ENCODE measurements at regions not wholly inside any gene's neighbourhood (a gene's known extent, or its start where the extent isn't known, plus 50 kb on each side); places are given as distances from the start of the nearest gene placed in this dataset.

DNA sequence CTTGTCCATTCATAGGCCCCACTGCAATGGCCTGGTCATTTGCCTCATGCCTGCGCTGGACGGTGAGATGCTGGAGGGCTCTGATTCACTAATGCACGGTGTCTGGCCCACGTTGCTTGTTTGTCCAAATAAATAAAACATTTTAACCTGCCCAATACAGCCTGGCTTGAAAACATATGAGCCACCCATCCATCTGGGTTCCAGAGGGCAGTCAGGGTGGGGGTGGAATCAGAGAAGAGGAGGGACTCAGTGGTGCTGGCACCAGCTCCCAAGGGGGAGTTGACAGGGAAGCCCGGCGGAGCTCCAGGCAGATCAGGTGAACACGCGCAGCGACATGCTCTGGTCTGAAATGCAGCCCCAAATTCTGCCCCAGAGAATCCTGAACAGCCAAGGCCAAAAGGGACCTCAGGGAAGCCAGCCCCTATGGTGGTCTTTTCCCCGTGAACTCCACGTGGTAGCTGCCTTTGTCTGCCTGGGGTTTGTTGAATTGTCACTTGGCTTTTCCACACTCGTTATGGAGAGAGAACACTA, 265.2 kb downstream of the UACA start:
- CTCF ChIA-PET: interaction anchor here (1.7 kb wide), 1 partner anchor 10 kb away, joined by 5 read pairs; no protein-coding TSS in a partner anchor
- DNase-seq (ENCODE audit: low spot score): no peak
- H3K27ac ChIP-seq: no peak overlapping the region
- TF ChIP-seq, protein P1, sequence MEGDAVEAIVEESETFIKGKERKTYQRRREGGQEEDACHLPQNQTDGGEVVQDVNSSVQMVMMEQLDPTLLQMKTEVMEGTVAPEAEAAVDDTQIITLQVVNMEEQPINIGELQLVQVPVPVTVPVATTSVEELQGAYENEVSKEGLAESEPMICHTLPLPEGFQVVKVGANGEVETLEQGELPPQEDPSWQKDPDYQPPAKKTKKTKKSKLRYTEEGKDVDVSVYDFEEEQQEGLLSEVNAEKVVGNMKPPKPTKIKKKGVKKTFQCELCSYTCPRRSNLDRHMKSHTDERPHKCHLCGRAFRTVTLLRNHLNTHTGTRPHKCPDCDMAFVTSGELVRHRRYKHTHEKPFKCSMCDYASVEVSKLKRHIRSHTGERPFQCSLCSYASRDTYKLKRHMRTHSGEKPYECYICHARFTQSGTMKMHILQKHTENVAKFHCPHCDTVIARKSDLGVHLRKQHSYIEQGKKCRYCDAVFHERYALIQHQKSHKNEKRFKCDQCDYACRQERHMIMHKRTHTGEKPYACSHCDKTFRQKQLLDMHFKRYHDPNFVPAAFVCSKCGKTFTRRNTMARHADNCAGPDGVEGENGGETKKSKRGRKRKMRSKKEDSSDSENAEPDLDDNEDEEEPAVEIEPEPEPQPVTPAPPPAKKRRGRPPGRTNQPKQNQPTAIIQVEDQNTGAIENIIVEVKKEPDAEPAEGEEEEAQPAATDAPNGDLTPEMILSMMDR (conservative IDR thresholded peaks at IDR 0.05; ENCODE audit: low read depth): no peak
- POLR2A ChIA-PET (ENCODE audit: low non-redundant PET): no interaction called here

DNA sequence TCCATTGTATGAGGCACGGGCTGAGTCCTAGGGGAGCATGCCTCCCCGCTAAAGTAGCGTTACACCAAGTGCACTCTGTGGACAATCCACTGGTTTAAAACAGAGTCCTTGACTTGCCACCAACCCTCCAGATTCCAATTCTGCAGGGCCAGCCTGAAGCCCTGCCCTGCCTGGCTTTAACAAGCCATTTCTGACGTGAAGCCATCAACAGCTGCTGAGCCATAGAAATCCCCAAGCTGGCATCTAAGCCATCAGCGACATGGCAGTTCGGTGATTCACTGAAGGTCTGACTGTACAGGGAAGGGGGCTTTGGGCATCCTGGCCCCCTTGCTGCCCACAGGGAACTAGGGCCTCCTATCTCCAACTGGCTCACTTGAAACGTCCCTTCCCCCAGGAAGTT, 265.7 kb downstream of the UACA start:
- no peak overlapping the region for H3K27ac ChIP-seq
- POLR2A ChIA-PET (ENCODE audit: low non-redundant PET): no interaction called here
- TF ChIP-seq, protein P1 (conservative IDR thresholded peaks at IDR 0.05; ENCODE audit: low read depth): no peak
- no peak for DNase-seq (ENCODE audit: low spot score)
- CTCF ChIA-PET: interaction anchor here (0.7 kb wide), 1 partner anchor 407 kb away, joined by 3 read pairs; no protein-coding TSS in a partner anchor

DNA sequence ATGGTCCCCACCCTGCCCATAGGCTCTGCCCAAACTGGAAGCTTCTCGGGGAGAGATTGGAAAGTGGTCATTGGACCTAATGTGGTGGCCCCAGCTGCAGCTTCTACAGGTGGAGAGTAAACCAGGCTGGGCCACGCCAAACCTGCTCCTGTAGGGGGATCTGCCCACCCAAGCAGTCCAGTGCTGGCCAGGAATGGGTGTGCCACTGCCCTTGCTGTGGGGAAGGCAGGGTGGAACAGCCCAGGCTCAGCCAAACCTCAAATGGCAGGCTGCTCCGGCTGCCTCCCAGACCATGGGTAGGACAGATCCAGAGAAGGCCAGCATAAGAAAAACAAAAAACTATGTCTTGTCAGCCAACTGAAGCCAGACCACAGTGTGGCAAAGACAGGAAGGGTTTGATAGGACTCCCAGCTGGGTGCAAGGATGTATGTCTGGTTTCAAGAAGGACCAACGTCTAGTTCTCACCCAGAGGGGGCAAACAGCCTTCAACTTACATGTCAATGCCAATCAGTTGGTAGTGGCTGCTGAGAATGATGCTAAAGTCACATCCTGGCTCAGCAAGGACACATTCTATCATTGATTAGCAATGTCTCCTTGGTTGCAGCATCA, 267.3 kb downstream of the UACA start:
- POLR2A ChIA-PET (ENCODE audit: low non-redundant PET): no interaction called here
- no peak for DNase-seq (ENCODE audit: low spot score)
- CTCF ChIA-PET: interaction anchor here (0.5 to 0.9 kb wide), 3 partner anchors 9 to 227 kb away, joined by 3 to 6 read pairs (median 4); no protein-coding TSS in a partner anchor

DNA sequence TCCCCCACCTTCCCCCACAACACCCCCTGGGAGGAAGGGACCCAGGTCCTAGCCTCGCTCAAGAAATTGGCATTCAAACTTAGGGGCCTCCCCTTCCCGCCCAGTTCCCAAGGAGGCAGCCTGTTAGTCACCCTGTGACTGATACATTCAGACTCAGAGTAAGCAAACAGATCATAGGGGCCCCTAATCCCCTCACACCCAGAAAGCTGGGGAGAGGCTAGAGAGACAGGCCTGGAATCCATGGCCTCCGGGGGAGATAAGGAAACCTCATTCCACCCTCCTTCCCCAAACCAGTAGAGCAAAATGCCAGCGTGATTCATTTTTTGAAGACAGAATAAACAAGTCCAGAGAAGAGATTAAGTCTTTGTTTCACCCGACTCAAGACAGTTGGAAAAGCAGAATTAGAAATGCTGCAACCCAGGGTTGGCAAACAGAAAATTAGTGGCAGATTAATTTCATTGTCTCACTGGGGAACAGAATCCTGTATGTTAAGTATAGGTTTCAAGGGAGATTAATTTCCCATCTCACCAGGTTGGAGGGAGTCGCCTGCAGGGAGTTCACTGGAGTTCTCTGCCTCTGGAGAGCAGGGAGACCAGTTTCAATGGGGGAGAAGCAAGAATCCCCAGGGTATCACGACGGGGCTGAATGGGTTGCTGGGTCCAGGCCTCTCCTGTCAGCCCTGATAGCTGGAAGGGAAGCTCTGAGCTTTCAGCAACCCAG, 268.3 kb downstream of the UACA start:
- ChIA-PET CTCF (no interaction called here), POLR2A (ENCODE audit: low non-redundant PET) (no interaction called here)
- peak overlapping the region; percentile 88 for H3K27ac ChIP-seq
- DNase-seq (ENCODE audit: low spot score): peak; percentile 99
- TF ChIP-seq, protein P1 (conservative IDR thresholded peaks at IDR 0.05; ENCODE audit: low read depth): no peak

More for the DNA sequence above, 267.3 kb downstream of the UACA start:
- TF ChIP-seq, protein P1 (conservative IDR thresholded peaks at IDR 0.05; ENCODE audit: low read depth): no peak
- peak overlapping the region; percentile 88 for H3K27ac ChIP-seq

DNA sequence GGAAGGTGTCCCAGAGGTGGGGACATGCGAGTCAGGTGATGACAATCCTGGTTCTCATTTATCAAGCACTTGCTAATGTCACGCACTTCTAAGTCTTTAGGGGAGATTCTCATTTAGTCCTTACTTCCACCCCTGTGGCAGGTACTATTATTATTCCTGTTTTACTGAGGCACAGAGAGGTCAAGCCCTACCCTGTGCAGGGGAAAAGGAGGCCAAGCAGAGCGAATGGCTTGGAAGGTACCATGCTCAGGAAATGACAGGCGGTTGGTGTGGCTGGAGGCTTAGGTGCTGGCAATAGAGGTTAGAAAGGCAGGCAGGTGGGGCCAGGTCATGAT, 268.9 kb downstream of the UACA start:
- peak overlapping the region; percentile 88 for H3K27ac ChIP-seq
- no peak for DNase-seq (ENCODE audit: low spot score)
- ChIA-PET POLR2A (ENCODE audit: low non-redundant PET) (no interaction called here), CTCF (no interaction called here)
- TF ChIP-seq, protein P1 (conservative IDR thresholded peaks at IDR 0.05; ENCODE audit: low read depth): no peak

DNA sequence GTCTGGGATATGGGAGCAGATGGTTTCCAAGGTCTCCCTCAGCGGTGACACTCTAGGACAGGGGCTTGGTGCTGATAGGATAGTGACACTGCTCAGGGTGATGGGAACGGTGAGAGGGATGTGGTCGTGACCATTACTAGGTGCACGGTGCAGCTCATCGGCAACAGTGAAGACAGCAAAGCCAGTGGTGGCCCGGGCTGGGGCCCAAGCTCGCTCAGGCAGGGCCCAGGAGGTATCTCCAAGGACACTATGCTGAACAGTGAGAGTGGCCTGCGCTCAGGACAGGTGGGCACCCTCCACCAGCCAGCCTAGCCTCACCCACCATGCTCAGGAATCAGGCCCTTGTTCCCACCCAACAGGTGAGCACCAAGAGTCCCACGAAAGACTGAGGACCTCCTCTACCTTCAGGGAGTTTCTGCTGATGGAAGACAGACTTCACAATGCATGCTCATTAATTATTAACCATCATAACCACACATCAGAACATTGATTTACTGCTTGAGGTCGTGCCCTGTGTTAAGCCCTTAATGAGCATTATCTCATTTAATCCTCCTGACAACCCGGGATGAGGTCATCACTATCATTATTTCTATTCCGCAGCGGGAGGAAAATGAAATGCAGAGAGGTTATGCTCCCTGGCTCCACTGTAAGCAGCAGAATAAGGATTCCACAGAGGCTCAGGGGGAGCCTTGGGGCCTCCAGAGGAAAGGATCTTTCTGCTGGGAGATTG, 269.4 kb downstream of the UACA start:
- POLR2A ChIA-PET (ENCODE audit: low non-redundant PET): no interaction called here
- peak; percentile 59 for DNase-seq (ENCODE audit: low spot score)
- CTCF ChIA-PET: interaction anchor here (0.6 to 1.3 kb wide), 2 partner anchors 143 to 641 kb away, joined by 3 to 4 read pairs; no protein-coding TSS in a partner anchor
- H3K27ac ChIP-seq: peak overlapping the region; percentile 88
- TF ChIP-seq, protein P1 (conservative IDR thresholded peaks at IDR 0.05; ENCODE audit: low read depth): no peak
